ENCODE measurements at regions not wholly inside any gene's neighbourhood (a gene's known extent, or its start where the extent isn't known, plus 50 kb on each side); places are given as distances from the start of the nearest gene placed in this dataset.
"Not testable (repeated sequence)": the region's sequence is repeated elsewhere in the genome, so short reads cannot be mapped to it uniquely, and the experiment has no call there.

DNA sequence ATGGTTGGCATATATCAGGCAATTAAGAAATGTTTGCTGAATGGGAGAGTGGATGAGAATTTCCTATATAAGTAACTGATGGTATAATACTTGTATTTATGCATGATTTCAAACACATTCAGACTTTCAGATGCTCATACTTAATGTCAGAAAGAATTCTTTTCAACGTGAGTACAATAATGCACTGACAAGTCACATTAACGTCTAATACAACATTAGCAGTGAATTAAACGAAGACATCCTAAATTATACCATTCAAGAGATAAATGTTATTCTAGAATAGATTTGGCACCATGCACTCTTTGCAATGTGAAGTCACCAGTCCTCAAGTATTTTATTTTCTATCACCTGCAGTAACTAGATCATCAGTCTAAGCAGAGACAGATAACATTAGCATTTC, 712.9 kb downstream of the TLE1 start:
- no peaks in the 10 kb centered on the region for H3K36me3 ChIP-seq
- no peaks in the 10 kb centered on the region for H3K27me3 ChIP-seq
- H3K9me3 ChIP-seq, result peaks cover 0 to 31% (median 8%) of the 10 kb centered on the region in 12 donors
- no peak overlapping the region for H3K27ac ChIP-seq
- intact Hi-C loops (cut with DNase I), result no loop called here
- H3K4me3 ChIP-seq, result no peak overlapping the region
- no peaks in the 10 kb centered on the region for H3K4me1 ChIP-seq
- no peak for TF ChIP-seq POLR2A (IDR thresholded peaks at IDR 0.05)
- TF ChIP-seq, protein P1, sequence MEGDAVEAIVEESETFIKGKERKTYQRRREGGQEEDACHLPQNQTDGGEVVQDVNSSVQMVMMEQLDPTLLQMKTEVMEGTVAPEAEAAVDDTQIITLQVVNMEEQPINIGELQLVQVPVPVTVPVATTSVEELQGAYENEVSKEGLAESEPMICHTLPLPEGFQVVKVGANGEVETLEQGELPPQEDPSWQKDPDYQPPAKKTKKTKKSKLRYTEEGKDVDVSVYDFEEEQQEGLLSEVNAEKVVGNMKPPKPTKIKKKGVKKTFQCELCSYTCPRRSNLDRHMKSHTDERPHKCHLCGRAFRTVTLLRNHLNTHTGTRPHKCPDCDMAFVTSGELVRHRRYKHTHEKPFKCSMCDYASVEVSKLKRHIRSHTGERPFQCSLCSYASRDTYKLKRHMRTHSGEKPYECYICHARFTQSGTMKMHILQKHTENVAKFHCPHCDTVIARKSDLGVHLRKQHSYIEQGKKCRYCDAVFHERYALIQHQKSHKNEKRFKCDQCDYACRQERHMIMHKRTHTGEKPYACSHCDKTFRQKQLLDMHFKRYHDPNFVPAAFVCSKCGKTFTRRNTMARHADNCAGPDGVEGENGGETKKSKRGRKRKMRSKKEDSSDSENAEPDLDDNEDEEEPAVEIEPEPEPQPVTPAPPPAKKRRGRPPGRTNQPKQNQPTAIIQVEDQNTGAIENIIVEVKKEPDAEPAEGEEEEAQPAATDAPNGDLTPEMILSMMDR (IDR thresholded peaks at IDR 0.05), result no peak
- DNase-seq (no peak), ATAC-seq (no peak)
- 63 to 88% (median 83%) methylated on average over 3 of the region's 3 CpGs for WGBS, 4 donors

- H3K36me3 ChIP-seq; H3K27me3 ChIP-seq; H3K4me1 ChIP-seq; H3K27ac ChIP-seq; ATAC-seq; intact Hi-C loops (cut with DNase I); H3K4me3 ChIP-seq; DNase-seq: not testable (repeated sequence)
- H3K9me3 ChIP-seq, result peaks cover 0 to 15% (median 3%) of the 10 kb centered on the region in 12 donors
- WGBS, 4 donors, result 53 to 72% (median 70%) methylated on average over 2 of the region's 2 CpGs
Observed at GRCh38 chr9:80970377-80970776, 719.0 kb downstream of the TLE1 start.

DNA sequence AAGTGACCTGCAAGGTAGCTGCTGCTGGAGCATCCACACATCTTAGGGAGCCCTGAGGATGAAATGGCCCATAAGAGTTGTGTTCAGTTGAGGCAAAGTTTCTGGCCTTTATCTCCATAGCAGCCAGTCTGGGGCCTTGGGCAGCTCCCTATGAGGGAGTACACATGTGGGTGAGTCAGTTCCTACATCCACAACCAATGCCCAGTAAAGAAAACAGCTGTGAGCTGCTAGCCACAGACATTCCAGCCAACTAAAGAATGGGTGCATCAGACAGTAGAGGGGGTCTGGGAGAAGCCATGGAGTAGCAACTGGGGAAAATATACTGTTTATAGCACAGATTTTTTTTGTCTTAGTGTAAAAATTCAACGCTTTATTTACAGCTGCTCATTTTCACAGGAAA, 720.7 kb downstream of the TLE1 start:
- TF ChIP-seq, protein P1 (IDR thresholded peaks at IDR 0.05), result no peak
- TF ChIP-seq POLR2A (IDR thresholded peaks at IDR 0.05), result no peak
- H3K27ac ChIP-seq, result no peak overlapping the region
- ATAC-seq, result no peak
- no peaks in the 10 kb centered on the region for H3K27me3 ChIP-seq
- H3K9me3 ChIP-seq, result no peaks in the 10 kb centered on the region
- no peaks in the 10 kb centered on the region for H3K4me1 ChIP-seq
- intact Hi-C loops (cut with DNase I), result no loop called here
- 88 to 96% (median 93%) methylated on average over 1 of the region's 1 CpG for WGBS, 4 donors
- no peaks in the 10 kb centered on the region for H3K36me3 ChIP-seq
- DNase-seq, result no peak
- no peak overlapping the region for H3K4me3 ChIP-seq

GRCh38 chr9:80964914-80965313, 724.4 kb downstream of the TLE1 start:
- 55 to 71% (median 64%) methylated on average over 2 of the region's 2 CpGs for WGBS, 4 donors

DNA sequence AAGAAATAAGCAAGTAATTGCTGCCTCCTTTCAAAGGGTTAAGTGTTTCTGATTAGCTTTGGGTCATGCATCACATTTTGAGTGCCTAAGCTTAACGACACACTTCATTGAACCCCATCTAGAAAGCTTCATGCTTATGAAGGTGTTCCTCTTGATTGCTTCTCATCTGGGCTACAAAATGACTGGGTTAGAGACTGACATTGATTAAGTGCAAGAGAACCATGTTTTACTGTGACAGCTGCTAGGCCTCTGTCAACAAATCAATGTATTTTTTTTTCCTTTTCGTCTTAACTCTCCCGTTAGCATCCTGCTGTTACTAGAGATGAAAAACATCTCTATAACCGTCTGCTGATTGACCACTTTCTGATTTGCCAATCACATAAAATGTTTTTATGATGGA, 725.0 kb downstream of the TLE1 start:
- H3K4me1 ChIP-seq, result no peaks in the 10 kb centered on the region
- H3K27me3 ChIP-seq, result no peaks in the 10 kb centered on the region
- no peak for ATAC-seq
- TF ChIP-seq, protein P1 (IDR thresholded peaks at IDR 0.05), result no peak
- no peak for TF ChIP-seq POLR2A (IDR thresholded peaks at IDR 0.05)
- intact Hi-C loops (cut with DNase I), result no loop called here
- DNase-seq, result no peak
- H3K4me3 ChIP-seq, result no peak overlapping the region
- whole genome bisulfite sequencing, 4 donors, result 34 to 38% (median 37%) methylated on average over 4 of the region's 4 CpGs
- H3K36me3 ChIP-seq, result no peaks in the 10 kb centered on the region
- H3K27ac ChIP-seq, result no peak overlapping the region
- H3K9me3 ChIP-seq, result no peaks in the 10 kb centered on the region

More at GRCh38 chr9:80964914-80965313, 724.4 kb downstream of the TLE1 start:
- H3K9me3 ChIP-seq, result no peaks in the 10 kb centered on the region
- no peaks in the 10 kb centered on the region for H3K36me3 ChIP-seq
- no peak for TF ChIP-seq POLR2A (IDR thresholded peaks at IDR 0.05)
- TF ChIP-seq, protein P1 (IDR thresholded peaks at IDR 0.05), result no peak
- no peaks in the 10 kb centered on the region for H3K4me1 ChIP-seq
- intact Hi-C loops (cut with DNase I), result no loop called here
- DNase-seq (no peak), ATAC-seq (no peak)
- H3K27me3 ChIP-seq, result no peaks in the 10 kb centered on the region
- no peak overlapping the region for H3K4me3 ChIP-seq
- H3K27ac ChIP-seq, result no peak overlapping the region
